Cardiac fibroblast (primary cell): ENCODE measurements at regions not wholly inside any gene's neighbourhood (a gene's known extent, or its start where the extent isn't known, plus 50 kb on each side); places are given as distances from the start of the nearest gene placed in this dataset.

Experiments
- DNase-seq, 2 donors: peaks; one replicate each; pipeline versions ENCODE4 v3.0.0 to v3.0.0-alpha.2; 2010; ENCODE audit warnings: low read depth in 2 of 2
- H3K4me3 ChIP-seq, 2 donors: replicated peaks in 1 of 2; 1 replicate in 1 of 2; 2 replicates in 1 of 2; pipeline ENCODE4 v1.5.1; 2011; ENCODE audit warnings: low read depth in 2 of 2, low read length in 2 of 2, mild to moderate bottlenecking in 2 of 2, moderate library complexity in 1 of 2
- CTCF ChIP-seq: IDR thresholded peaks from one replicate; pipeline ENCODE4 v1.5.1; 2011; ENCODE audit warnings: low read depth, mild to moderate bottlenecking, low read length, inconsistent platforms

GRCh38 chr21:41653243-41653953 is 113.5 kb downstream of the RIPK4 start:
- H3K4me3 ChIP-seq, result no peak overlapping the region
- no peak for DNase-seq
- no peak for TF ChIP-seq CTCF

GRCh38 chr21:41651830-41652229 is 115.0 kb downstream of the RIPK4 start:
- peak in 1 of 2 donors; percentile 73 for DNase-seq
- TF ChIP-seq CTCF, result peak; percentile 14
- H3K4me3 ChIP-seq, result no peak overlapping the region

- DNase-seq, result no peak
- TF ChIP-seq CTCF, result no peak
- H3K4me3 ChIP-seq, result no peak overlapping the region
Observed at GRCh38 chr21:41651406-41651805, 115.4 kb downstream of the RIPK4 start.

GRCh38 chr21:41650526-41651145 is 116.2 kb downstream of the RIPK4 start:
- no peak for DNase-seq
- no peak for TF ChIP-seq CTCF
- no peak overlapping the region for H3K4me3 ChIP-seq

GRCh38 chr21:41648591-41649031 is 118.2 kb downstream of the RIPK4 start:
- peak; percentile 81 to 88 for DNase-seq
- TF ChIP-seq CTCF, result no peak
- no peak overlapping the region for H3K4me3 ChIP-seq

- H3K4me3 ChIP-seq, result no peak overlapping the region
- TF ChIP-seq CTCF, result no peak
- DNase-seq, result no peak
Observed at GRCh38 chr21:41647806-41648561, 118.9 kb downstream of the RIPK4 start.
